Sciatic nerve (tissue), 2 donors: ENCODE measurements at regions not wholly inside any gene's neighbourhood (a gene's known extent, or its start where the extent isn't known, plus 50 kb on each side); places are given as distances from the start of the nearest gene placed in this dataset.

ENCODE experiments used
- ATAC-seq: fragments of 200-7000 bp; cut with Tn5 transposase; one replicate; pipeline ENCODE4 v1.9.1; 2020; ENCODE audit warnings: mild to moderate bottlenecking, moderate library complexity
- DNase-seq: peaks from one replicate; pipeline ENCODE4 v3.0.0-alpha.2; 2020; ENCODE audit warnings: low spot score
- intact Hi-C: fragments of 100-400 bp; cut with DNase I; formaldehyde crosslinking; loops from one replicate; pipeline ENCODE4 v1.14.2; 2022
- donor health status: DM: no; HTN: no; CAD: no.
- donor health status: DM: no; HTN: no; CAD: no.

DNA sequence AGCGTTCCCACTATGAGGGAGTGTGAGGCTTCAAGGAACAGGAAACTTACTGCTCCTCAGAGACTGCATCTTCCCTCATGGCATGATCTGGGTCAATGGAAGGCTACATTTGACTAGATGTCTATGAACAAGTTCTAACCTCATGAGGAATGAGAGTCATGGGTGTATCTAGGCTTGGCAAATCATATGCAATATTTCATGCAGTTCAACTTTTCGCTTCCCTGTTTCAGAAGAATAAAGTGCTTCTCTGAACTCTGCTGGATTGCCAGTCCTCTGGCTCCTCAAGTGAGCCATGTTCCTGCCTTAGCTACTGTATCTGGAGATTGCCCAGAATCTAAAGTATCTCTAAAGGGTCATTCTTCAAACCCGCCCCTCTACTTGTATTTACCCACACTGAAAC, 54.3 kb upstream of the SEMA3A start:
- peak; percentile 68 for ATAC-seq
- intact Hi-C loops = no loop called here
- DNase-seq = no peak

DNA sequence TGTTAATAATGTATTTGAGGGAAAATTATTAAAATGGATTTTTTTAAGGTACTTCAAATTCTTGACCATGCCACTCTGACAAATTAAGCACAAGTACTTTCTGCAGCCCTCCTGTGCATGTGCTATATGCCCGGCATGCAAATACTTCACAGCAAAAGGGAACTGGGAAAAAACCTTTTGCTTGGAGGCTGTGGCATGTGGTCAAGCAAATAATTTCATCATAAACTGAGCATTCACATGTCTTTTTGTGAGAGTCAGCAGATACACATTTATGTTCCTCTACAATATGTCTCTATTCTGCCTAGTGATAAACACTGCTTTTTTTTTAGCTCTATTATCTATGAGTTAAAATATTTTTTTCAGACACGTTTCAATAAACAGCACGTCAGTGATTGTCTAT, 53.7 kb upstream of the SEMA3A start:
- intact Hi-C loops = no loop called here
- no peak for DNase-seq
- peak; percentile 83 for ATAC-seq

DNA sequence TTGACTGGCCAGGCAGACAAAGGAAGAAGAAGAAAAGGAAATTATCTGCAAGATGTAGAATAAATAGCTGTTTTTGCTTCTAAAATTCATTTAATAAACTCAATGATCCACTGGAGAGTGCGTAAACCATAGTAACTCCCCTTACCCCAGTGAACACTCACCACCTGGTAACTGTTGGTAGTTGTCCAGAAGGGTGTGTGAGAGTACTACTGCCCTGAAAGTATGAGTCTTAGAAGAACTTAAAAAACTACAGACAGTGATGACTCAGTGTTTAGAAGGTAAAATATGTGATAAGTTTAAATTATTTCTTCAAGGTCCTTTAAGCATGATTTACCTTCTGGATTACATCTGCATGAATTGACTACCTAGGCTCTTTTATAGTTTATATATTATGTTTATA, 53.0 kb upstream of the SEMA3A start:
- intact Hi-C loops = no loop called here
- DNase-seq (no peak), ATAC-seq (no peak)

DNA sequence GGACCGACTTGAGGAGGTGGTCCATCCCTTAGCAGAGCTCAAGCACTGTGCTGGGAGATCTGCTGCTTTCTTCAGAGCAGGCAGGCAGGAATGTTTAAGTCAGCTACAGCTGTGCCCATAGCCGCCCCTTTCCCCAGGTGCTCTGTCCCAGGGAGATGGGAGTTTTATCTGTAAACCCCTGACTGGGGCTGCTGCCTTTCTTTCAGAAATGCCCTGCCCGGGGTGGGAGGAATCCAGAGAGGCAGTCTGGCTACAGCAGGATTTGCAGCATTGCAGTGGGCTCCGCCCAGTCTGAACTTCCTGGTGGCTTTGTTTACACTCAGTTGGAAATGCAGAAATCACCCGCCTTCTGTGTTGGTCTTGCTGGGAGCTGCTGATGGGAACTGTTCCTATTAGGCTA, 51.2 kb upstream of the SEMA3A start:
- ATAC-seq (no peak), DNase-seq (no peak)
- intact Hi-C loops = no loop called here
